HS-27A (cell line): ENCODE measurements at regions not wholly inside any gene's neighbourhood (a gene's known extent, or its start where the extent isn't known, plus 50 kb on each side); places are given as distances from the start of the nearest gene placed in this dataset.
"Not testable (repeated sequence)": the region's sequence is repeated elsewhere in the genome, so short reads cannot be mapped to it uniquely, and the experiment has no call there.

Experiments
- DNase-seq: peaks from one replicate; pipeline ENCODE4 v3.0.0-alpha.2; 2012; ENCODE audit warnings: low read depth, missing footprints

- no peak for DNase-seq
These were observed 175.4 kb downstream of the ERMARD start for GRCh38 chr6:169926617-169927417.

GRCh38 chr6:169923468-169924464 lies 172.3 kb downstream of the ERMARD start:
- no peak for DNase-seq

GRCh38 chr6:169921853-169922824 lies 170.7 kb downstream of the ERMARD start:
- DNase-seq: no peak

- DNase-seq: no peak
These were observed 169.8 kb downstream of the ERMARD start for GRCh38 chr6:169921217-169921616.

DNA sequence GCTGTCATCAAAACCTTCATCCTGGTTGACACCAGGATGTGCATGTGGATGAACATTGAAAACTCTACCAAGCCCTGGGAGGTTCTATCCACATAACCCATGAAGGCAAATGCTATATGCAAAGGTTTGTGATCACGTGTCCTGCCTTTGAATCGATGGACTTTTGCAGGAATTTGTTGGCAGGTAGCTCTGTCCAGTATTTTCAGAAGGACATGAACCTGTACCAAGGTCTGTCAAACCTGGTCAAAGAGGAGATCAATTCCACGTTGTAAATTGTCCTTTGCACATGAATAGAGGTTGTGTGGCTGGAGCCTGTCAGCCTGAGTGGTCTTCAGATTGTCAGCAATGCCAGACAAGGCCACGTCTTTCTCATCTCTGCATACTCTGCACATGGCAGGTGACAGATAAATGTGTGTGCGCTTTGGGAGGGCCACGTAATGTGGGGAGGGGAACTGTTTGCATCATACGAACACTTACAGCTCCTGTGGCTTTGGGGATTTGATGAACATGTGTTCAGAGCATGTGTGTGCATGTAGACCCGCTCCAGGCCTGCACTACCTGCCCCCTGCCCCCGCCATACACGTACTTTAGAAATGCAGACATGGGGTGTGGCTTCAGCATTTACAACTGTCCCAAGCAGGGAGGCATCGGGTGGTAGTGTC lies 169.1 kb downstream of the ERMARD start:
- no peak for DNase-seq

GRCh38 chr6:169918954-169919549 lies 167.6 kb downstream of the ERMARD start:
- no peak for DNase-seq

DNA sequence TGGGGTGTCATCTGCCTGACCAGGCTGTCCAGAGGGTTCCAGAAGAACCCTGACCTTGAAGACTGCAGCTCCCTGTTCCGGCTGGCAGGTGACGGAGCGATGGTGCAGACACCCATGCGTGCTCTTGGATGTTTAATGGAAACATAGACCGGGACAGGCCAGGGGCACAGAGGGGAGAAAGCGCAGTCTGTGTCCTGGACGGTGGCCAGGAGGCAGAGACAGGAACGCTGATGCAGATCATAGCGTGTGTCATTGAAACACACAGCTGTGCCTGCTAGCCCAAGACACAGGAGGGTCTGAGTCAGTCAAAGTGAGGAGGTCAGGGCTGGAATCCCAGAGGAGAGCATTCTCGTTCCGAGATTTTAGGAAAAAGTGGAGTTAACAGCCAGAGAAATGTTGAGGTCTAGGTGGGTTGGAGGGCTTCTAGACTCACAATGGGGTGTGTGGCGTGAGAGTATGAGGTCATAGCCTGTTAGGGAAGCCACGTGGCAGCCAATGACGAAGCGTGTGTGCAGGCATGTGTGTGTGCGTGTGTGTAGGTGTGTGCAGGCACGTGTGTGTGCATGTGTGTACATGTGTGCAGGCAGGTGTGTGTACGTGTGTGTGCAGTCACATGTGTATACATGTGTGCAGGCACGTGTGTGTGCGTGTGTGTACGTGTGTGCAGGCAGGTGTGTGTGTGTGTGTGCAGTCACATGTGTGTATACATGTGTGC lies 167.0 kb downstream of the ERMARD start:
- no peak for DNase-seq

- no peak for DNase-seq
These were observed 165.7 kb downstream of the ERMARD start for GRCh38 chr6:169917153-169917552.

GRCh38 chr6:169915769-169916550 lies 164.5 kb downstream of the ERMARD start:
- no peak for DNase-seq

GRCh38 chr6:169913745-169914144 lies 162.3 kb downstream of the ERMARD start:
- DNase-seq: not testable (repeated sequence)

- DNase-seq: no peak
These were observed 161.7 kb downstream of the ERMARD start for GRCh38 chr6:169913096-169913638.

DNA sequence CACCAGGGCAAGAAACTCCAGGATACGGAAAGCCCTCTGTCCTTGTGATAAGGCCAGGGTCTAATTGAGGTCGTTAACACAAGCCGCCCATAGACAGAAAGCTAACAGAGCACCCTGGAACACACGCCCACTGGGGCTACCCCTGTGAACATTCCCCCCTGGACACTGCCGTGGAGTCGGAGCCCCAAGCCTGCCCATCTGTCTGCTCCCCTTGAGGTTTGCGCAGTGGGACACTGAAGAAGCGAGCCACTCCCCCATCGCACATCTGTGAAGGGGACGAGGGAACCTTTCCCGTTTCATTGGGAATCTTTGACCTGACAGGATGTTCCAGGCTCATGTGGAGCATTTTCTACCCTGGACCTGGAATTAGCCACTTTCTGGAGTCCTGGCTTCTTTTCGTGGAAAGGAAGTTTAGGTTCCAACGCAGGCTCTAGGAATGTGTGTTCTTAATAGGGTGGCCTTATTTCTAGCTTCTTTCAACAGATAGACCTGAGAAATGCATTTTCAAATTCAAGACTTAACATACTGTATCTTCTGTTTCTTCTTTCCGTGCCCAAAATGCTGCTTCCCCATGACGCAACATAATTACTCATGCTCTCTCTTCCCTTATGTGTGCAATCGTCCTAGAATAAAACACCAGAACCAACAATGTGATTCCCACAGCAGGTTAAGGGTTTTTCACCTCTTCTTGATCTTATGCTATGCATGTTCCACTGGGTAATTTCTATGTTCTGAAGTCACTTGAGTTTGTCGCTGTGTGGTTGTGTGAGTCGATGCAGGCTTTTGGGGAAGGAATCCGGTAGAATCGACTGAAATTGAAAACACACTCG lies 161.1 kb downstream of the ERMARD start:
- DNase-seq: no peak

- no peak for DNase-seq
These were observed 160.1 kb downstream of the ERMARD start for GRCh38 chr6:169911264-169912263.

DNA sequence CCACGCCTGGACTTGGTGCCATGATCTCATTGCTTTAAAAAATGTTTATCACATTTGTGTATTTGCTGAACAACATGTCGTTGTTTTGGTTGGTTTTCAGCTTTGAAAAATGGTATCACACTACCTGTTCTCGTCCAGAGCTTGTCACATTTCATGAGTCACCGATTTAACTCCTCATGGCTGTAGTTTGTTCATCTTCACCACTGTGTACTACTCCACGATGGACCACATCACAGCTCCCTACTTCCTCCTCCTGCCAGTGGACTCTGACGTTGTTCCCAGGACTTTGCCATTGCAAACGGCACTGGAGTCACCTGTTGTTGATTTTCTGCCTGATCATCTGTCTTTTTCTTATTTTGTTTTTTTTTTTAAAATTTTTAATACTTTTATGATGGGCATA lies 157.7 kb downstream of the ERMARD start:
- no peak for DNase-seq

GRCh38 chr6:169908403-169908933 lies 157.0 kb downstream of the ERMARD start:
- no peak for DNase-seq

GRCh38 chr6:169907419-169908115 lies 156.1 kb downstream of the ERMARD start:
- no peak for DNase-seq
